HCT116 (cell line): ENCODE measurements at regions not wholly inside any gene's neighbourhood (a gene's known extent, or its start where the extent isn't known, plus 50 kb on each side); places are given as distances from the start of the nearest gene placed in this dataset.

Source experiments
- ATAC-seq: fragments of 200-7000 bp; cut with Tn5 transposase; 2 replicates; pipeline ENCODE4 v1.9.1; 2020; ENCODE audit warnings: mild to moderate bottlenecking, moderate library complexity
- BruUV-seq: library from RNA; stranded (reverse); fragments of 400-500 nt; replicated peaks from 2 replicates; lab custom pipeline; 2021; lab: Mats Ljungman, UMichigan
- CTCF ChIA-PET: fragments of 300-600 bp; sonication (Branson Sonifier 250); formaldehyde crosslinking; loops from one replicate; lab custom pipeline; 2021; ENCODE audit warnings: antibody characterized with exemption; lab: Charles Lee
- POLR2A ChIA-PET: fragments of 300-600, 350-600 bp; sonication (Branson Sonifier 250); formaldehyde crosslinking; loops from one replicate; lab custom pipeline; 2021; ENCODE audit warnings: antibody characterized with exemption; lab: Charles Lee
- RAD21 ChIA-PET, 2 experiments: fragments of 300-600 bp; sonication (Branson Sonifier 250); formaldehyde crosslinking; loops; one replicate each; lab custom pipeline; 2023; ENCODE audit warnings: low total read pairs in 2 of 2; ENCODE audit not compliant: uncharacterized antibody in 2 of 2, unreplicated experiment in 2 of 2, low non-redundant PET in 1 of 2; lab: Charles Lee
- DNase-seq: peaks from one replicate; pipeline ENCODE4 v3.0.0-alpha.2; 2010; ENCODE audit warnings: low read depth, low spot score
- H2AFZ ChIP-seq: fragments of 200-600 bp; shearing (Covaris generic), sonication (generic); 2 replicates; pipeline ENCODE4 v1.6.1; 2017; ENCODE audit warnings: low read depth, mixed run types, mixed read lengths, antibody characterized with exemption, low read length; ENCODE audit not compliant: poor library complexity, severe bottlenecking
- H3K27ac ChIP-seq: 2 replicates; pipeline ENCODE4 v1.5.1; 2012; ENCODE audit warnings: low read depth, low read length
- H3K27me3 ChIP-seq: fragments of 200-600 bp; sonication (generic); 2 replicates; pipeline ENCODE4 v1.6.1; 2016; ENCODE audit warnings: mixed run types, low read length, mixed read lengths; ENCODE audit not compliant: insufficient read depth
- H3K36me3 ChIP-seq, 2 experiments: fragments of 200-500 bp in 1 of 2; fragments of 200-600 bp in 1 of 2; sonication (Bioruptor generic) in 1 of 2; sonication (generic) in 1 of 2; 2 replicates each; pipeline versions ENCODE4 v1.5.1 to v1.6.1; 2014 to 2016; ENCODE audit warnings: low read length in 2 of 2, inconsistent platforms in 1 of 2, mixed read lengths in 1 of 2, mixed run types in 1 of 2; ENCODE audit not compliant: insufficient read depth in 2 of 2, control insufficient read depth in 1 of 2
- H3K4me1 ChIP-seq, 2 experiments: fragments of 200-600 bp in 1 of 2; sonication (generic) in 1 of 2; 2 replicates each; pipeline versions ENCODE4 v1.5.1 to v1.6.1; 2012 to 2017; ENCODE audit warnings: low read length in 2 of 2, inconsistent platforms in 1 of 2, mild to moderate bottlenecking in 1 of 2, mixed read lengths in 1 of 2, mixed run types in 1 of 2, moderate library complexity in 1 of 2; ENCODE audit not compliant: insufficient read depth in 2 of 2, control insufficient read depth in 1 of 2
- H3K4me2 ChIP-seq: fragments of 200-600 bp; sonication (generic); 2 replicates; pipeline ENCODE4 v1.6.1; 2017; ENCODE audit warnings: mixed run types, low read length, mixed read lengths
- H3K4me3 ChIP-seq, 2 experiments: fragments of 200-600 bp in 1 of 2; sonication (generic) in 1 of 2; replicated peaks in 1 of 2; 2 replicates each; pipeline ENCODE4 v1.5.1; 2011 to 2016; ENCODE audit warnings: low read length in 2 of 2, control low read depth in 1 of 2, low read depth in 1 of 2, mild to moderate bottlenecking in 1 of 2, mixed read lengths in 1 of 2, mixed run types in 1 of 2
- H3K79me2 ChIP-seq: fragments of 200-600 bp; sonication (generic); 2 replicates; pipeline ENCODE4 v1.6.1; 2017; ENCODE audit warnings: mild to moderate bottlenecking, mixed run types, low read length, moderate library complexity, mixed read lengths; ENCODE audit not compliant: insufficient read depth
- H3K9ac ChIP-seq: fragments of 200-600 bp; sonication (generic); 2 replicates; pipeline ENCODE4 v1.6.1; 2016; ENCODE audit warnings: low read length, mixed read lengths
- H3K9me2 ChIP-seq: fragments of 200-600 bp; sonication (generic), shearing (Covaris generic); 2 replicates; pipeline ENCODE4 v1.6.1; 2017; ENCODE audit warnings: mixed run types, mild to moderate bottlenecking, moderate library complexity; ENCODE audit not compliant: insufficient read depth
- H3K9me3 ChIP-seq, 2 experiments: fragments of 200-500 bp in 1 of 2; fragments of 200-600 bp in 1 of 2; sonication (Bioruptor generic) in 1 of 2; sonication (generic) in 1 of 2; 2 replicates each; pipeline ENCODE4 v1.6.1; 2014 to 2017; ENCODE audit warnings: low read length in 2 of 2, mixed read lengths in 2 of 2, inconsistent platforms in 1 of 2, low read depth in 1 of 2, mild to moderate bottlenecking in 1 of 2, mixed run types in 1 of 2, moderate library complexity in 1 of 2; ENCODE audit not compliant: control insufficient read depth in 1 of 2, insufficient read depth in 1 of 2
- H4K20me1 ChIP-seq: fragments of 200-600 bp; sonication (generic), shearing (Covaris generic); 2 replicates; pipeline ENCODE4 v1.6.1; 2017; ENCODE audit warnings: mixed run types, mild to moderate bottlenecking, moderate library complexity; ENCODE audit not compliant: insufficient read depth
- CBX3 ChIP-seq: IDR thresholded peaks from 2 replicates; pipeline ENCODE4 v1.6.1; 2012; ENCODE audit warnings: low read depth
- EGR1 ChIP-seq: IDR thresholded peaks from 2 replicates; pipeline ENCODE4 v1.6.1; 2012; ENCODE audit warnings: low read depth
- ELF1 ChIP-seq: IDR thresholded peaks from 2 replicates; pipeline ENCODE4 v1.6.1; 2012; ENCODE audit warnings: low read depth, borderline replicate concordance
- EZH2 ChIP-seq: fragments of 200-600 bp; sonication (generic); IDR thresholded peaks from 2 replicates; pipeline ENCODE4 v1.6.1; 2017; ENCODE audit warnings: antibody characterized with exemption, mixed run types
- EZH2phosphoT487 ChIP-seq: fragments of 200-600 bp; IDR thresholded peaks from 2 replicates; pipeline ENCODE4 v1.6.1; 2018; ENCODE audit warnings: antibody characterized with exemption, borderline replicate concordance
- FOSL1 ChIP-seq: IDR thresholded peaks from 2 replicates; pipeline ENCODE4 v1.6.1; 2012; ENCODE audit warnings: low read depth
- JUND ChIP-seq: IDR thresholded peaks from 2 replicates; pipeline ENCODE4 v1.6.1; 2012
- POLR2A ChIP-seq: IDR thresholded peaks from 2 replicates; pipeline ENCODE4 v1.7.0; 2011; ENCODE audit warnings: borderline replicate concordance; ENCODE audit not compliant: insufficient read depth, insufficient read length; ENCODE audit errors: extremely low read depth
- POLR2AphosphoS5 ChIP-seq: IDR thresholded peaks from 2 replicates; pipeline ENCODE4 v1.6.1; 2011; ENCODE audit warnings: mild to moderate bottlenecking, low read depth, low read length, moderate library complexity
- SRF ChIP-seq: IDR thresholded peaks from 2 replicates; pipeline ENCODE4 v1.6.1; 2012; ENCODE audit warnings: low read depth
- TCF7L2 ChIP-seq: IDR thresholded peaks from 2 replicates; pipeline ENCODE4 v1.7.0; 2011; ENCODE audit warnings: borderline replicate concordance, inconsistent platforms; ENCODE audit not compliant: insufficient read depth, insufficient read length; ENCODE audit errors: extremely low read depth
- YY1 ChIP-seq: IDR thresholded peaks from 2 replicates; pipeline ENCODE4 v1.6.1; 2011; ENCODE audit warnings: low read length, low read depth, moderate library complexity, mild to moderate bottlenecking; ENCODE audit not compliant: insufficient replicate concordance; ENCODE audit errors: extremely low read depth
- ZFX ChIP-seq: fragments of 450-650 bp; IDR thresholded peaks from 2 replicates; pipeline ENCODE4 v1.6.1; 2017
- ZNF274 ChIP-seq: fragments of 200-500 bp; sonication (Bioruptor generic); IDR thresholded peaks from 2 replicates; pipeline ENCODE4 v1.6.1; 2014; ENCODE audit warnings: mild to moderate bottlenecking, low read depth, low read length, inconsistent platforms
- intact Hi-C: fragments of 100-400 bp; cut with micrococcal nuclease; formaldehyde crosslinking; loops from 2 replicates; pipeline ENCODE4 v1.10.0; 2022
- TF ChIP-seq, protein P1 (sequence below): IDR thresholded peaks from 2 replicates; pipeline ENCODE4 v1.6.1; 2011; ENCODE audit warnings: mild to moderate bottlenecking, low read length, moderate library complexity; ENCODE audit not compliant: insufficient replicate concordance; ENCODE audit errors: extremely low read depth
- TF ChIP-seq, protein P2 (sequence below): IDR thresholded peaks from 2 replicates; pipeline ENCODE4 v1.6.1; 2012

DNA sequence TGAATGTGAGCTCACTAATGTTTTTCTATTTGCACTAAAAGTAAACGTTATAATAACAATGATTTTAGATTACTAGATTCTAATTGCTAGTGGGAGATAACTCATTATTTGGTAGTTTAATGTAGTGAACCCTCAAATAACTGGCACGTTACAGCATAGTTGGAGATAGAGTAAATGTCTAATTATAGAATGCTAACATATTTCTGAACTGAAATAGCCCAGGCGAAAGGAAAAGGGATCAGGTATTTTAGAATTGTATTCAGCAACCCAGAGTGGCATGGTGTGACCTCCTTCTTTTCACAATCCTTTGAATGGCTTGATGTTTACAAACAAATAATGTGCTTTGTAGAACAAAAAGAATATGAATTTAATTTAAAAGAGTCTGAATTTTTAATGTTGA, 1221.2 kb downstream of the CDH8 start:
- BruUV-seq, result no TSS peak
- DNase-seq (no peak), ATAC-seq (no peak)
- ChIA-PET CTCF (no interaction called here), POLR2A (no interaction called here), RAD21 (no interaction called here)
- Histone ChIP-seq H3K9ac (no peak overlapping the region), H3K36me3 (no peaks in the 10 kb centered on the region), H3K4me2 (no peak overlapping the region), H3K79me2 (no peaks in the 10 kb centered on the region), H3K9me3 (peaks cover 6 to 32% of the 10 kb centered on the region in 2 experiments; a peak in 2 of 4 replicates), H3K9me2 (no peaks in the 10 kb centered on the region), H4K20me1 (no peaks in the 10 kb centered on the region), H3K27ac (no peak overlapping the region), H3K4me3 (no peak overlapping the region), H3K27me3 (no peaks in the 10 kb centered on the region), H2AFZ (no peak overlapping the region), H3K4me1 (no peaks in the 10 kb centered on the region)
- TF ChIP-seq ELF1, result no peak
- no peak for TF ChIP-seq POLR2AphosphoS5
- TF ChIP-seq EZH2phosphoT487, result no peak
- no peak for TF ChIP-seq POLR2A
- TF ChIP-seq SRF, result no peak
- TF ChIP-seq EGR1, result no peak
- TF ChIP-seq JUND, result no peak
- TF ChIP-seq, protein P1, sequence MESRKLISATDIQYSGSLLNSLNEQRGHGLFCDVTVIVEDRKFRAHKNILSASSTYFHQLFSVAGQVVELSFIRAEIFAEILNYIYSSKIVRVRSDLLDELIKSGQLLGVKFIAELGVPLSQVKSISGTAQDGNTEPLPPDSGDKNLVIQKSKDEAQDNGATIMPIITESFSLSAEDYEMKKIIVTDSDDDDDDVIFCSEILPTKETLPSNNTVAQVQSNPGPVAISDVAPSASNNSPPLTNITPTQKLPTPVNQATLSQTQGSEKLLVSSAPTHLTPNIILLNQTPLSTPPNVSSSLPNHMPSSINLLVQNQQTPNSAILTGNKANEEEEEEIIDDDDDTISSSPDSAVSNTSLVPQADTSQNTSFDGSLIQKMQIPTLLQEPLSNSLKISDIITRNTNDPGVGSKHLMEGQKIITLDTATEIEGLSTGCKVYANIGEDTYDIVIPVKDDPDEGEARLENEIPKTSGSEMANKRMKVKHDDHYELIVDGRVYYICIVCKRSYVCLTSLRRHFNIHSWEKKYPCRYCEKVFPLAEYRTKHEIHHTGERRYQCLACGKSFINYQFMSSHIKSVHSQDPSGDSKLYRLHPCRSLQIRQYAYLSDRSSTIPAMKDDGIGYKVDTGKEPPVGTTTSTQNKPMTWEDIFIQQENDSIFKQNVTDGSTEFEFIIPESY, result no peak
- no peak for TF ChIP-seq TCF7L2
- no peak for TF ChIP-seq ZNF274
- TF ChIP-seq ZFX, result no peak
- TF ChIP-seq CBX3, result no peak
- no peak for TF ChIP-seq YY1
- TF ChIP-seq EZH2, result no peak
- TF ChIP-seq, protein P2, sequence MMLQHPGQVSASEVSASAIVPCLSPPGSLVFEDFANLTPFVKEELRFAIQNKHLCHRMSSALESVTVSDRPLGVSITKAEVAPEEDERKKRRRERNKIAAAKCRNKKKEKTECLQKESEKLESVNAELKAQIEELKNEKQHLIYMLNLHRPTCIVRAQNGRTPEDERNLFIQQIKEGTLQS, result no peak
- no peak for TF ChIP-seq FOSL1
- intact Hi-C loops, result no loop called here
